ENCODE measurements at regions not wholly inside any gene's neighbourhood (a gene's known extent, or its start where the extent isn't known, plus 50 kb on each side); places are given as distances from the start of the nearest gene placed in this dataset.

DNA sequence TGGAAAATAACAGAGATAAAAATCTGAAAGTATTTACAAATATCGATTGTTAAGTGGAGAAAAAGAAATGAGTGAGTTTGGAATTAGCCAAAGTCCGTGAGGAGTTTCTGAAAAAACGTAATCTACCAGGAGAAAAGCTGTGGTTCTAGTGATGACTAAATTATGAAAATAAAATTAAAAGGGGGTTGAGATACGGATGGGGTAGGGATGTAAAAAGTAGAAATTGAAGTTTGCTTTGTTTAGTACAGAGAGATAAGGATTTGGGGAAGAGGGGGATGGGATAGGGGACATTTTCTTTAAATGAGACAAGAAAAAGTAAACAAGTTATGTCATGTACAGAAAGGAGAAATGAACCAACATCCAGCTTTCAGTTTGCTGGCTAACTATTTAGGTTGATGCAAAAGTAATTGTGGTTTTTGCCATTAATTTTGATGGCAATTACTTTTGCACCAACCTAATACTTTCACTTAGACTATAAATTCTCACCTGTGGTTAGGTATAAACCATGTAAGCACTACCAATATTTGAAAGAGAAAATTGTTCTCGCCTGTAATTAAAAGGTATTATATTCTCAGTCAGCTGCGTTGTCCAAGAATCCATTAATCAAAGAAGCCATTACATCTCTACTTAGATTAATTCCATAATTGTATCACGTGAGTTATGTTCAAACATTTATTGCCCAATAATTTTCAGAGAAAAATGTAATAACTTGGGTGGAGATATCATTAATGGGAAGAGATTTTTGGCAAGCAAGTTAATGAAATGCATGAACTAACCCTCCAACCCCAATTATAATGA is 143.0 kb upstream of the NRP1 start:
- no peak for DNase-seq
- H2AK5ac ChIP-seq (ENCODE audit: insufficient read length, low read length) = no peak overlapping the region
- peaks cover 2 to 4% of the 10 kb centered on the region in 2 experiments; a peak in 3 of 4 replicates for H3K4me1 Mint-ChIP-seq
- H3K27me3 Mint-ChIP-seq (ENCODE audit: low read depth) = no peaks in the 10 kb centered on the region; the same call in 1 of the 2 replicates
- H3K23me2 ChIP-seq (ENCODE audit: insufficient read length, low read depth, low read length, poor library complexity, severe bottlenecking) = no peaks in the 10 kb centered on the region
- H3K27ac ChIP-seq (ENCODE audit: insufficient read length, low read depth, low read length) = no peak overlapping the region
- H3K23ac ChIP-seq (ENCODE audit: insufficient read length, low read depth, low read length) = no peak overlapping the region
- H3T11ph ChIP-seq (ENCODE audit: low read length) = no peak overlapping the region
- no peak overlapping the region for H2BK12ac ChIP-seq (ENCODE audit: insufficient read length, low read depth, low read length)
- no peak overlapping the region for H4K91ac ChIP-seq (ENCODE audit: insufficient read length, low read depth, low read length)
- H2BK120ac ChIP-seq (ENCODE audit: low read depth, low read length, poor library complexity, severe bottlenecking) = no peak overlapping the region
- H3K79me1 ChIP-seq (ENCODE audit: insufficient read depth, low read depth, low read length, poor library complexity, severe bottlenecking) = no peaks in the 10 kb centered on the region
- peaks cover 2% of the 10 kb centered on the region; the same call in 1 of the 2 replicates for H3K4me1 ChIP-seq (ENCODE audit: insufficient read depth, low read length)
- H3K36me3 Mint-ChIP-seq (ENCODE audit: insufficient read depth in 1 of 3, low read depth in 3 of 3) = peaks cover 0 to 26% (median 19%) of the 10 kb centered on the region in 3 experiments; a peak in 5 of 7 replicates
- H3K4ac ChIP-seq (ENCODE audit: low read depth, low read length) = no peak overlapping the region
- no peak for TF ChIP-seq CTCF (conservative IDR thresholded peaks at IDR 0.05)
- H2BK20ac ChIP-seq (ENCODE audit: low read depth, low read length, poor library complexity, severe bottlenecking) = no peak overlapping the region
- no peak overlapping the region for H4K5ac ChIP-seq (ENCODE audit: insufficient read length, low read depth, low read length)
- no peaks in the 10 kb centered on the region for H3K79me2 ChIP-seq (ENCODE audit: insufficient read depth, low read length)
- no peaks in the 10 kb centered on the region for H3K9me3 ChIP-seq (ENCODE audit: control insufficient read depth, low read depth, low read length)
- H3K27ac Mint-ChIP-seq = 0 out of 7 replicates have a peak overlapping the region, but pooled peaks of 1 of the 3 experiments have one; percentile 28
- no peak overlapping the region for H3K14ac ChIP-seq (ENCODE audit: insufficient read depth, low read length)
- H2AFZ ChIP-seq (ENCODE audit: low read length) = no peak overlapping the region
- H3K9me3 Mint-ChIP-seq = peaks cover 13 to 18% of the 10 kb centered on the region in 2 experiments
- no peak overlapping the region for H3K56ac ChIP-seq (ENCODE audit: insufficient read length, low read depth, low read length)
- no peak overlapping the region for H3K18ac ChIP-seq (ENCODE audit: insufficient read length, low read depth, low read length)
- H2BK15ac ChIP-seq (ENCODE audit: low read depth, low read length) = no peak overlapping the region
- no peaks in the 10 kb centered on the region for H4K20me1 ChIP-seq (ENCODE audit: control insufficient read depth, insufficient read depth, insufficient read length)
- WGBS (ENCODE audit: extremely low coverage, insufficient read length, low lambda C conversion rate) = 100% methylated on average over 4 of the region's 7 CpGs
- H3K4me2 ChIP-seq (ENCODE audit: insufficient read depth, insufficient read length, low read length) = no peak overlapping the region
- H4K8ac ChIP-seq (replicated peaks; ENCODE audit: insufficient read length, low read depth, low read length) = no peak overlapping the region
- no peak overlapping the region for H2BK5ac ChIP-seq (ENCODE audit: insufficient read length, low read length)
- H3K9ac ChIP-seq (ENCODE audit: extremely low read depth, insufficient read length, low read length) = no peak overlapping the region
- no peak overlapping the region for H3K4me3 Mint-ChIP-seq
- no peaks in the 10 kb centered on the region for H3K27me3 ChIP-seq (ENCODE audit: insufficient read depth, low read length)

Data from H9 (cell line).